IMR-90 (cell line): ENCODE measurements at regions not wholly inside any gene's neighbourhood (a gene's known extent, or its start where the extent isn't known, plus 50 kb on each side); places are given as distances from the start of the nearest gene placed in this dataset.

Experiments used
- CEBPB ChIP-seq: IDR thresholded peaks from 2 replicates; pipeline ENCODE4 v1.6.1; 2012; ENCODE audit warnings: low read depth, low read length, improper control_type of control experiment
- CHD1 ChIP-seq: IDR thresholded peaks from 2 replicates; pipeline ENCODE4 v1.6.1; 2012; ENCODE audit warnings: low read depth, low read length, improper control_type of control experiment
- CTCF ChIP-seq: conservative IDR thresholded peaks from 2 replicates; pipeline ENCODE4 v1.5.1; 2012; ENCODE audit warnings: mild to moderate bottlenecking, low read depth, low read length, improper control_type of control experiment
- FOS ChIP-seq: fragments of 150-350 bp; IDR thresholded peaks from 2 replicates; pipeline ENCODE4 v1.6.1; 2016; ENCODE audit warnings: low read depth, low read length
- MAFK ChIP-seq: IDR thresholded peaks from 2 replicates; pipeline ENCODE4 v1.6.1; 2012; ENCODE audit warnings: low read depth, low read length, improper control_type of control experiment
- MAZ ChIP-seq: IDR thresholded peaks from 2 replicates; pipeline ENCODE4 v1.6.1; 2012; ENCODE audit warnings: low read depth, mild to moderate bottlenecking, low read length, improper control_type of control experiment, moderate library complexity, borderline replicate concordance
- NFE2L2 ChIP-seq: fragments of 150-350 bp; IDR thresholded peaks from 2 replicates; pipeline ENCODE4 v1.6.1; 2016; ENCODE audit warnings: low read depth, mild to moderate bottlenecking, low read length
- POLR2A ChIP-seq: IDR thresholded peaks from 2 replicates; pipeline ENCODE4 v1.6.1; 2012; ENCODE audit warnings: mild to moderate bottlenecking, low read depth, low read length
- RAD21 ChIP-seq: IDR thresholded peaks from 2 replicates; pipeline ENCODE4 v1.6.1; 2012; ENCODE audit warnings: low read length, improper control_type of control experiment
- RCOR1 ChIP-seq: IDR thresholded peaks from 2 replicates; pipeline ENCODE4 v1.6.1; 2012; ENCODE audit warnings: mild to moderate bottlenecking, low read length, improper control_type of control experiment; ENCODE audit not compliant: insufficient replicate concordance
- RFX5 ChIP-seq: IDR thresholded peaks from 2 replicates; pipeline ENCODE4 v1.8.0; 2012; ENCODE audit warnings: low read depth, mild to moderate bottlenecking, low read length, moderate library complexity
- SMC3 ChIP-seq: fragments of 150-350 bp; IDR thresholded peaks from 2 replicates; pipeline ENCODE4 v1.6.1; 2016; ENCODE audit warnings: low read depth, mild to moderate bottlenecking, antibody characterized with exemption, low read length, moderate library complexity
- TF ChIP-seq, protein P1 (sequence below): fragments of 150-350 bp; IDR thresholded peaks from 2 replicates; pipeline ENCODE4 v1.6.1; 2017; ENCODE audit warnings: mild to moderate bottlenecking, antibody characterized with exemption, low read length, low read depth
- TF ChIP-seq, protein P2 (sequence below): fragments of 150-350 bp; IDR thresholded peaks from 2 replicates; pipeline ENCODE4 v1.6.1; 2016; ENCODE audit warnings: low read depth, mild to moderate bottlenecking, low read length, moderate library complexity, borderline replicate concordance

GRCh38 chr2:61736953-61737352, 116.9 kb downstream of the FAM161A start:
- TF ChIP-seq CTCF (no peak), CHD1 (no peak), CEBPB (no peak), POLR2A (no peak), RCOR1 (no peak), MAFK (no peak), RFX5 (no peak), FOS (no peak), NFE2L2 (no peak), RAD21 (no peak), MAZ (no peak), SMC3 (no peak)
- TF ChIP-seq, protein P1, sequence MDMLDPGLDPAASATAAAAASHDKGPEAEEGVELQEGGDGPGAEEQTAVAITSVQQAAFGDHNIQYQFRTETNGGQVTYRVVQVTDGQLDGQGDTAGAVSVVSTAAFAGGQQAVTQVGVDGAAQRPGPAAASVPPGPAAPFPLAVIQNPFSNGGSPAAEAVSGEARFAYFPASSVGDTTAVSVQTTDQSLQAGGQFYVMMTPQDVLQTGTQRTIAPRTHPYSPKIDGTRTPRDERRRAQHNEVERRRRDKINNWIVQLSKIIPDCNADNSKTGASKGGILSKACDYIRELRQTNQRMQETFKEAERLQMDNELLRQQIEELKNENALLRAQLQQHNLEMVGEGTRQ: no peak
- TF ChIP-seq, protein P2, sequence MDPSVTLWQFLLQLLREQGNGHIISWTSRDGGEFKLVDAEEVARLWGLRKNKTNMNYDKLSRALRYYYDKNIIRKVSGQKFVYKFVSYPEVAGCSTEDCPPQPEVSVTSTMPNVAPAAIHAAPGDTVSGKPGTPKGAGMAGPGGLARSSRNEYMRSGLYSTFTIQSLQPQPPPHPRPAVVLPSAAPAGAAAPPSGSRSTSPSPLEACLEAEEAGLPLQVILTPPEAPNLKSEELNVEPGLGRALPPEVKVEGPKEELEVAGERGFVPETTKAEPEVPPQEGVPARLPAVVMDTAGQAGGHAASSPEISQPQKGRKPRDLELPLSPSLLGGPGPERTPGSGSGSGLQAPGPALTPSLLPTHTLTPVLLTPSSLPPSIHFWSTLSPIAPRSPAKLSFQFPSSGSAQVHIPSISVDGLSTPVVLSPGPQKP: no peak
